HepG2 (cell line): ENCODE measurements at regions not wholly inside any gene's neighbourhood (a gene's known extent, or its start where the extent isn't known, plus 50 kb on each side); places are given as distances from the start of the nearest gene placed in this dataset.

Experiments used
- ATAC-seq: fragments of 200-7000 bp; cut with Tn5 transposase; 3 replicates; pipeline ENCODE4 v1.9.1; 2020; ENCODE audit warnings: mild to moderate bottlenecking, moderate library complexity
- BruUV-seq: library from RNA; stranded (reverse); fragments of 400-500 nt; replicated peaks from 2 replicates; lab custom pipeline; 2021; lab: Mats Ljungman, UMichigan
- CTCF ChIA-PET: fragments of 300-600 bp; formaldehyde crosslinking; extraction: SDS; loops from one replicate; lab custom pipeline; 2021; ENCODE audit warnings: low total read pairs, inconsistent platforms, low intra/inter-chr PET ratio; lab: Yijun Ruan, JAX
- POLR2A ChIA-PET: fragments of 350-600 bp; sonication (Branson Sonifier 250); formaldehyde crosslinking; loops from one replicate; lab custom pipeline; 2020; ENCODE audit warnings: antibody characterized with exemption, inconsistent platforms; lab: Yijun Ruan, JAX
- DNase-seq: peaks from one replicate; pipeline ENCODE4 v3.0.0-alpha.2; 2015; ENCODE audit warnings: low spot score
- FAIRE-seq: peaks from 3 replicates; lab custom pipeline; 2011; peaks lifted over from hg19 to GRCh38; lab: Jason Lieb, UNC
- H2AFZ ChIP-seq: one replicate; pipeline ENCODE4 v1.6.1; 2011; ENCODE audit warnings: low read length, inconsistent platforms
- H3K27ac ChIP-seq: fragments of 300-600 bp; 3 replicates; pipeline ENCODE4 v1.8.0; 2011; ENCODE audit warnings: mixed run types, mild to moderate bottlenecking, mixed read lengths, low read length, inconsistent platforms; ENCODE audit not compliant: insufficient read depth; ENCODE audit errors: extremely low read length
- H3K27me3 ChIP-seq, 2 experiments: fragments of 200-600 bp in 1 of 2; 2 replicates in 1 of 2; 3 replicates in 1 of 2; pipeline versions ENCODE4 v1.6.0 to v1.8.0; 2011; ENCODE audit warnings: low read length in 2 of 2, mild to moderate bottlenecking in 2 of 2, moderate library complexity in 2 of 2, inconsistent platforms in 1 of 2; ENCODE audit not compliant: insufficient read depth in 2 of 2, control insufficient read depth in 1 of 2
- H3K36me3 ChIP-seq, 2 experiments: fragments of 200-600 bp in 1 of 2; replicated peaks in 1 of 2; 2 replicates in 1 of 2; 3 replicates in 1 of 2; pipeline versions ENCODE4 v1.5.1 to v1.8.0; 2011; ENCODE audit warnings: low read length in 2 of 2, inconsistent platforms in 1 of 2; ENCODE audit not compliant: insufficient read depth in 2 of 2, control insufficient read depth in 1 of 2
- H3K4me1 ChIP-seq: 2 replicates; pipeline ENCODE4 v1.5.1; 2012; ENCODE audit warnings: low read length, inconsistent platforms; ENCODE audit not compliant: insufficient read depth
- H3K4me2 ChIP-seq: 2 replicates; pipeline ENCODE4 v1.6.0; 2011; ENCODE audit warnings: low read depth, low read length, inconsistent platforms
- H3K4me3 ChIP-seq, 3 experiments: fragments of 200-600 bp in 1 of 3; sonication (generic), shearing (Covaris generic) in 1 of 3; replicated peaks in 1 of 3; 2 replicates each; pipeline ENCODE4 v1.5.1; 2011 to 2016; ENCODE audit warnings: low read length in 3 of 3, inconsistent platforms in 2 of 3, low read depth in 2 of 3, mild to moderate bottlenecking in 2 of 3, control low read depth in 1 of 3, mixed read lengths in 1 of 3; ENCODE audit not compliant: insufficient read depth in 1 of 3
- H3K79me2 ChIP-seq: one replicate; pipeline ENCODE4 v1.6.1; 2011; ENCODE audit warnings: low read length, inconsistent platforms; ENCODE audit not compliant: insufficient read depth
- H3K9ac ChIP-seq: 2 replicates; pipeline ENCODE4 v1.6.0; 2011; ENCODE audit warnings: mild to moderate bottlenecking, low read depth, low read length, inconsistent platforms; ENCODE audit not compliant: insufficient read depth
- H3K9me3 ChIP-seq: 2 replicates; pipeline ENCODE4 v1.5.1; 2012; ENCODE audit warnings: mild to moderate bottlenecking, low read length
- H4K20me1 ChIP-seq: 2 replicates; pipeline ENCODE4 v1.6.0; 2011; ENCODE audit warnings: inconsistent platforms, mild to moderate bottlenecking, low read length, moderate library complexity; ENCODE audit not compliant: insufficient read depth
- AKAP8 ChIP-seq: sonication (generic); formaldehyde crosslinking; IDR thresholded peaks from 2 replicates; pipeline ENCODE4 v1.5.1; 2020; ENCODE audit warnings: mild to moderate bottlenecking, missing genetic modification reagents
- CAMTA2 ChIP-seq: sonication (generic); formaldehyde crosslinking; IDR thresholded peaks from 2 replicates; pipeline ENCODE4 v1.4.0; 2020; ENCODE audit warnings: mild to moderate bottlenecking, missing genetic modification reagents, borderline replicate concordance
- HES4 ChIP-seq: sonication (generic); formaldehyde crosslinking; IDR thresholded peaks from 2 replicates; pipeline ENCODE4 v1.9.0; 2021; ENCODE audit warnings: mild to moderate bottlenecking, missing genetic modification reagents, borderline replicate concordance
- MIER2 ChIP-seq: IDR thresholded peaks from 2 replicates; pipeline ENCODE4 v1.6.1; 2016; ENCODE audit warnings: missing biosample characterization, missing genetic modification reagents
- MTA1 ChIP-seq: sonication (generic); formaldehyde crosslinking; IDR thresholded peaks from 2 replicates; pipeline ENCODE4 v1.4.0; 2020; ENCODE audit warnings: missing genetic modification reagents, mild to moderate bottlenecking, borderline replicate concordance
- PTBP1 ChIP-seq: fragments of 200-400 bp; formaldehyde crosslinking; IDR thresholded peaks from 2 replicates; pipeline ENCODE4 v1.6.1; 2018; ENCODE audit warnings: low read length, low read depth; ENCODE audit not compliant: poor library complexity, severe bottlenecking
- SOX5 ChIP-seq: IDR thresholded peaks from 2 replicates; pipeline ENCODE4 v1.6.1; 2016; ENCODE audit warnings: borderline replicate concordance
- SP2 ChIP-seq: sonication (generic); formaldehyde crosslinking; IDR thresholded peaks from 2 replicates; pipeline ENCODE4 v1.5.1; 2020; ENCODE audit warnings: mild to moderate bottlenecking, missing genetic modification reagents
- ZBTB20 ChIP-seq: sonication (generic); formaldehyde crosslinking; IDR thresholded peaks from 2 replicates; pipeline ENCODE4 v1.8.1; 2023; ENCODE audit warnings: missing genetic modification reagents, low read depth, mild to moderate bottlenecking, borderline replicate concordance
- ZC3H4 ChIP-seq: sonication (generic); formaldehyde crosslinking; IDR thresholded peaks from 2 replicates; pipeline ENCODE4 v1.4.0; 2020; ENCODE audit warnings: missing genetic modification reagents, borderline replicate concordance
- ZFY ChIP-seq: sonication (generic); formaldehyde crosslinking; IDR thresholded peaks from 2 replicates; pipeline ENCODE4 v1.4.0; 2020; ENCODE audit warnings: missing genetic modification reagents
- ZNF17 ChIP-seq: sonication (generic); formaldehyde crosslinking; IDR thresholded peaks from 2 replicates; pipeline ENCODE4 v1.5.0; 2020; ENCODE audit warnings: mild to moderate bottlenecking, missing genetic modification reagents
- ZNF549 ChIP-seq: sonication (generic); formaldehyde crosslinking; IDR thresholded peaks from 2 replicates; pipeline ENCODE4 v1.5.0; 2020; ENCODE audit warnings: missing genetic modification reagents
- ZNF644 ChIP-seq: IDR thresholded peaks from 2 replicates; pipeline ENCODE4 v1.6.1; 2016; ENCODE audit warnings: low read depth
- ZNF674 ChIP-seq: sonication (generic); formaldehyde crosslinking; IDR thresholded peaks from 2 replicates; pipeline ENCODE4 v1.5.0; 2020; ENCODE audit warnings: low read depth, mild to moderate bottlenecking, missing genetic modification reagents
- whole genome bisulfite sequencing: methylation state at CpG from one replicate; pipeline ENCODE4 v1.1.6; 2017; ENCODE audit warnings: low lambda C conversion rate; 5-methylcytosine and 5-hydroxymethylcytosine counted together
- in situ Hi-C: cut with HindIII; loops from 2 replicates; pipeline ENCODE4 v1.10.0; 2017; ENCODE audit warnings: low pct_unique_long_range_greater_than_20kb; ENCODE audit not compliant: extremely low pct_ligation_motif_present
- intact Hi-C: fragments of 100-400 bp; cut with micrococcal nuclease; formaldehyde crosslinking; loops from one replicate; pipeline ENCODE4 v1.10.0; 2022; ENCODE audit not compliant: unreplicated experiment

GRCh38 chr16:48829336-48830310, 219.6 kb upstream of the N4BP1 start:
- H3K36me3 ChIP-seq: no peaks in the 10 kb centered on the region
- no peak for TF ChIP-seq CAMTA2 (CRISPR knock-in tag)
- no peak for TF ChIP-seq ZNF674 (CRISPR knock-in tag)
- TF ChIP-seq ZNF549 (CRISPR knock-in tag): no peak
- no peak for TF ChIP-seq HES4
- TF ChIP-seq PTBP1: no peak
- TF ChIP-seq SP2: no peak
- TF ChIP-seq ZFY (CRISPR knock-in tag): no peak
- TF ChIP-seq ZNF644: no peak
- TF ChIP-seq MTA1: no peak
- no peak for TF ChIP-seq ZBTB20 (CRISPR knock-in tag)
- no peak for TF ChIP-seq ZC3H4 (CRISPR knock-in tag)
- no peak for TF ChIP-seq SOX5
- TF ChIP-seq MIER2 (CRISPR knock-in tag): no peak
- no peak for TF ChIP-seq AKAP8 (CRISPR knock-in tag)
- TF ChIP-seq ZNF17 (CRISPR knock-in tag): no peak
- in situ Hi-C loops: no loop called here
- H3K27me3 ChIP-seq: no peaks in the 10 kb centered on the region
- H4K20me1 ChIP-seq: no peaks in the 10 kb centered on the region
- intact Hi-C loops: no loop called here
- FAIRE-seq: no peak
- no TSS peak for BruUV-seq
- ATAC-seq: no peak
- no peak overlapping the region for H3K4me3 ChIP-seq
- no peak for DNase-seq
- no peak overlapping the region for H3K4me2 ChIP-seq
- H3K4me1 ChIP-seq: no peaks in the 10 kb centered on the region
- H2AFZ ChIP-seq: no peak overlapping the region
- H3K79me2 ChIP-seq: no peaks in the 10 kb centered on the region
- no peaks in the 10 kb centered on the region for H3K9me3 ChIP-seq
- no peak overlapping the region for H3K9ac ChIP-seq
- ChIA-PET CTCF (no interaction called here), POLR2A (no interaction called here)
- H3K27ac ChIP-seq: no peak overlapping the region
- 48% methylated on average over 12 of the region's 12 CpGs for WGBS
